ENCODE measurements at regions not wholly inside any gene's neighbourhood (a gene's known extent, or its start where the extent isn't known, plus 50 kb on each side); places are given as distances from the start of the nearest gene placed in this dataset.

- no peaks in the 10 kb centered on the region for H3K27me3 ChIP-seq (ENCODE audit: control insufficient read depth, insufficient read depth, low read length)
- DNase-seq (ENCODE audit: low read depth, low spot score), result no peak
- H3K4me3 ChIP-seq (ENCODE audit: low read depth in 2 of 2, low read length in 2 of 2), result no peak overlapping the region
- no TSS peak for BruUV-seq (replicated peaks)
- intact Hi-C loops (cut with micrococcal nuclease; ENCODE audit: unreplicated experiment) (no loop called here), in situ Hi-C loops (cut with HindIII; ENCODE audit: low pct_unique_long_range_greater_than_20kb, low sequenced_read_pairs) (no loop called here)
- ChIA-PET POLR2A (no interaction called here), CTCF (no interaction called here)
- H3K9me3 ChIP-seq (ENCODE audit: control insufficient read depth, insufficient read depth, low read depth, low read length), result no peaks in the 10 kb centered on the region
- H3K27ac ChIP-seq (ENCODE audit: low read length), result no peak overlapping the region
- H3K4me1 ChIP-seq (ENCODE audit: control insufficient read depth, insufficient read depth, low read length), result no peaks in the 10 kb centered on the region
- H3K36me3 ChIP-seq (ENCODE audit: control insufficient read depth, insufficient read depth, low read length), result no peaks in the 10 kb centered on the region
- TF ChIP-seq TCF7L2 (IDR thresholded peaks at IDR 0.05; ENCODE audit: low read depth, low read length) (no peak), SIN3A (IDR thresholded peaks at IDR 0.05; ENCODE audit: borderline replicate concordance, insufficient read depth, low read depth, low read length) (no peak), REST (IDR thresholded peaks at IDR 0.05; ENCODE audit: insufficient read depth in 1 of 2, low read depth in 2 of 2, low read length in 1 of 2) (no peak), POLR2AphosphoS5 (IDR thresholded peaks at IDR 0.05; ENCODE audit: low read depth, low read length) (no peak), CTCF (IDR thresholded peaks at IDR 0.05) (no peak)
- no peak for ATAC-seq
Measured at GRCh38 chr5:155750571-155750970, 576.4 kb upstream of the SGCD start.

GRCh38 chr5:155753943-155754581, 572.9 kb upstream of the SGCD start:
- ChIA-PET POLR2A (no interaction called here), CTCF (no interaction called here)
- in situ Hi-C loops (cut with HindIII; ENCODE audit: low pct_unique_long_range_greater_than_20kb, low sequenced_read_pairs) (no loop called here), intact Hi-C loops (cut with micrococcal nuclease; ENCODE audit: unreplicated experiment) (no loop called here)
- BruUV-seq (replicated peaks), result no TSS peak
- DNase-seq (ENCODE audit: low read depth, low spot score) (no peak), ATAC-seq (no peak)
- Histone ChIP-seq H3K36me3 (ENCODE audit: control insufficient read depth, insufficient read depth, low read length) (no peaks in the 10 kb centered on the region), H3K27me3 (ENCODE audit: control insufficient read depth, insufficient read depth, low read length) (no peaks in the 10 kb centered on the region), H3K4me1 (ENCODE audit: control insufficient read depth, insufficient read depth, low read length) (no peaks in the 10 kb centered on the region), H3K9me3 (ENCODE audit: control insufficient read depth, insufficient read depth, low read depth, low read length) (no peaks in the 10 kb centered on the region), H3K27ac (ENCODE audit: low read length) (no peak overlapping the region), H3K4me3 (ENCODE audit: low read depth in 2 of 2, low read length in 2 of 2) (no peak overlapping the region)
- no peak for TF ChIP-seq TCF7L2 (IDR thresholded peaks at IDR 0.05; ENCODE audit: low read depth, low read length)
- TF ChIP-seq CTCF (IDR thresholded peaks at IDR 0.05), result no peak
- no peak for TF ChIP-seq REST (IDR thresholded peaks at IDR 0.05; ENCODE audit: insufficient read depth in 1 of 2, low read depth in 2 of 2, low read length in 1 of 2)
- no peak for TF ChIP-seq SIN3A (IDR thresholded peaks at IDR 0.05; ENCODE audit: borderline replicate concordance, insufficient read depth, low read depth, low read length)
- no peak for TF ChIP-seq POLR2AphosphoS5 (IDR thresholded peaks at IDR 0.05; ENCODE audit: low read depth, low read length)
